ENCODE measurements at regions not wholly inside any gene's neighbourhood (a gene's known extent, or its start where the extent isn't known, plus 50 kb on each side); places are given as distances from the start of the nearest gene placed in this dataset.

- no peak overlapping the region for H3K4me3 ChIP-seq (ENCODE audit: low read depth, low read length)
- DNase-seq (ENCODE audit: low read depth) = no peak
- TF ChIP-seq POLR2A (IDR thresholded peaks at IDR 0.05; ENCODE audit: extremely low read depth, insufficient read length) (no peak), CTCF (IDR thresholded peaks at IDR 0.05; ENCODE audit: low read depth, low read length) (no peak), MAX (IDR thresholded peaks at IDR 0.05; ENCODE audit: low read depth, low read length) (no peak)
Observed at GRCh38 chr13:29706923-29707322, 111.4 kb upstream of the SLC7A1 start.

- TF ChIP-seq POLR2A (IDR thresholded peaks at IDR 0.05; ENCODE audit: extremely low read depth, insufficient read length) (no peak), MAX (IDR thresholded peaks at IDR 0.05; ENCODE audit: low read depth, low read length) (no peak), MYC (IDR thresholded peaks at IDR 0.05; ENCODE audit: low read depth, low read length) (no peak), CTCF (IDR thresholded peaks at IDR 0.05; ENCODE audit: low read depth, low read length) (no peak)
- DNase-seq (ENCODE audit: low read depth) = no peak
Observed at GRCh38 chr13:29704648-29705047, 109.2 kb upstream of the SLC7A1 start.

GRCh38 chr13:29703421-29703820 lies 107.9 kb upstream of the SLC7A1 start:
- no peak for TF ChIP-seq MYC (IDR thresholded peaks at IDR 0.05; ENCODE audit: low read depth, low read length)
- no peak for TF ChIP-seq POLR2A (IDR thresholded peaks at IDR 0.05; ENCODE audit: extremely low read depth, insufficient read length)
- no peak for TF ChIP-seq CTCF (IDR thresholded peaks at IDR 0.05; ENCODE audit: low read depth, low read length)
- TF ChIP-seq MAX (IDR thresholded peaks at IDR 0.05; ENCODE audit: low read depth, low read length) = no peak
- DNase-seq (ENCODE audit: low read depth) = peak; percentile 30
- no peak overlapping the region for H3K4me3 ChIP-seq (ENCODE audit: low read depth, low read length)

More at GRCh38 chr13:29704648-29705047, 109.2 kb upstream of the SLC7A1 start:
- no peak overlapping the region for H3K4me3 ChIP-seq (ENCODE audit: low read depth, low read length)

- no peak overlapping the region for H3K4me3 ChIP-seq (ENCODE audit: low read depth, low read length)
- TF ChIP-seq MAX (IDR thresholded peaks at IDR 0.05; ENCODE audit: low read depth, low read length) (peak; percentile 67), MYC (IDR thresholded peaks at IDR 0.05; ENCODE audit: low read depth, low read length) (peak; percentile 57; the same call in 1 of the 2 replicates), POLR2A (IDR thresholded peaks at IDR 0.05; ENCODE audit: extremely low read depth, insufficient read length) (no peak)
- peak; percentile 92 for DNase-seq (ENCODE audit: low read depth)
Observed at GRCh38 chr13:29702912-29703351, 107.4 kb upstream of the SLC7A1 start.

GRCh38 chr13:29698106-29698505 lies 102.6 kb upstream of the SLC7A1 start:
- DNase-seq (ENCODE audit: low read depth) = no peak
- TF ChIP-seq MYC (IDR thresholded peaks at IDR 0.05; ENCODE audit: low read depth, low read length) (no peak), MAX (IDR thresholded peaks at IDR 0.05; ENCODE audit: low read depth, low read length) (no peak), CTCF (IDR thresholded peaks at IDR 0.05; ENCODE audit: low read depth, low read length) (no peak)
- no peak overlapping the region for H3K4me3 ChIP-seq (ENCODE audit: low read depth, low read length)

- DNase-seq (ENCODE audit: low read depth) = no peak
- TF ChIP-seq POLR2A (IDR thresholded peaks at IDR 0.05; ENCODE audit: extremely low read depth, insufficient read length) (no peak), CTCF (IDR thresholded peaks at IDR 0.05; ENCODE audit: low read depth, low read length) (no peak), MYC (IDR thresholded peaks at IDR 0.05; ENCODE audit: low read depth, low read length) (no peak), MAX (IDR thresholded peaks at IDR 0.05; ENCODE audit: low read depth, low read length) (no peak)
- no peak overlapping the region for H3K4me3 ChIP-seq (ENCODE audit: low read depth, low read length)
Observed at GRCh38 chr13:29696606-29697005, 101.1 kb upstream of the SLC7A1 start.
